ENCODE measurements at regions not wholly inside any gene's neighbourhood (a gene's known extent, or its start where the extent isn't known, plus 50 kb on each side); places are given as distances from the start of the nearest gene placed in this dataset.
"Not testable (repeated sequence)": the region's sequence is repeated elsewhere in the genome, so short reads cannot be mapped to it uniquely, and the experiment has no call there.

DNA sequence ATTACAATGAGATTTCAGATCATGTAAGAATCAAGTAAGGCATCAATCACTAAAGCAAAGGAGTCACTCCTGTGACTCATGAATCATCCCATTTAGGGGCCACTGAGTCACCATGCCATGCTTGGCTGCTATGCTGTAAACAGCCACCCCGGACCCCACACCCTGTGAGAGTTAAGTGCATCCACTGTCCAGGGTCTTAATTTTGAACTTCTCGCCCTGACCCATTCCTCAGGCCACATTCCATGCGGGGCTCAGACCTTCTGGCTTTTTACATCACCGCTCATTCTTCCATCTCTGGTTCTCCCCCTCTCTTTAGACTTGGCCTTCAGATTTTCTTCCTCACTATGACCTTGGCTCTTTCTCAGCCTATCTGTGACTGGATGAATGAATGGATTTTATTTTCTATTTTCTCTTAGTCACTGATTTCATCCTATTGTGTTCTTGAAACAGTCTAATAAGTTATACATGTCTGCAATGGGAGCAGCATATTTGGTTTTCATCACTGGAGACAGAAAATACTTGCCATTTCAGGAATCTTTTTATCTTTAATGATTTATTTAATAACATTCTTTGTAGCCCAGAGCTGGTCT is 239.6 kb downstream of the SKIDA1 start:
- no TSS peak for BruUV-seq (replicated peaks)
- Mint-ChIP-seq H3K27ac (ENCODE audit: unreplicated experiment) (no peak overlapping the region), H3K27me3 (ENCODE audit: unreplicated experiment) (no peaks in the 10 kb centered on the region), H3K36me3 (ENCODE audit: insufficient read depth, unreplicated experiment) (no peaks in the 10 kb centered on the region), H3K4me3 (ENCODE audit: low read depth, unreplicated experiment) (no peak overlapping the region), H3K4me1 (ENCODE audit: low read depth, unreplicated experiment) (peaks cover 28% of the 10 kb centered on the region), H3K9me3 (ENCODE audit: low read depth, unreplicated experiment) (no peaks in the 10 kb centered on the region)
- intact Hi-C loops (cut with micrococcal nuclease; ENCODE audit: unreplicated experiment): loop anchor here (10.0 kb wide), 1 partner anchor 439 kb away; no protein-coding TSS in a partner anchor
- CTCF ChIA-PET: no interaction called here
- TF ChIP-seq, protein P1, sequence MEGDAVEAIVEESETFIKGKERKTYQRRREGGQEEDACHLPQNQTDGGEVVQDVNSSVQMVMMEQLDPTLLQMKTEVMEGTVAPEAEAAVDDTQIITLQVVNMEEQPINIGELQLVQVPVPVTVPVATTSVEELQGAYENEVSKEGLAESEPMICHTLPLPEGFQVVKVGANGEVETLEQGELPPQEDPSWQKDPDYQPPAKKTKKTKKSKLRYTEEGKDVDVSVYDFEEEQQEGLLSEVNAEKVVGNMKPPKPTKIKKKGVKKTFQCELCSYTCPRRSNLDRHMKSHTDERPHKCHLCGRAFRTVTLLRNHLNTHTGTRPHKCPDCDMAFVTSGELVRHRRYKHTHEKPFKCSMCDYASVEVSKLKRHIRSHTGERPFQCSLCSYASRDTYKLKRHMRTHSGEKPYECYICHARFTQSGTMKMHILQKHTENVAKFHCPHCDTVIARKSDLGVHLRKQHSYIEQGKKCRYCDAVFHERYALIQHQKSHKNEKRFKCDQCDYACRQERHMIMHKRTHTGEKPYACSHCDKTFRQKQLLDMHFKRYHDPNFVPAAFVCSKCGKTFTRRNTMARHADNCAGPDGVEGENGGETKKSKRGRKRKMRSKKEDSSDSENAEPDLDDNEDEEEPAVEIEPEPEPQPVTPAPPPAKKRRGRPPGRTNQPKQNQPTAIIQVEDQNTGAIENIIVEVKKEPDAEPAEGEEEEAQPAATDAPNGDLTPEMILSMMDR (IDR thresholded peaks at IDR 0.05; ENCODE audit: unreplicated experiment): no peak
- DNase-seq: no peak

DNA sequence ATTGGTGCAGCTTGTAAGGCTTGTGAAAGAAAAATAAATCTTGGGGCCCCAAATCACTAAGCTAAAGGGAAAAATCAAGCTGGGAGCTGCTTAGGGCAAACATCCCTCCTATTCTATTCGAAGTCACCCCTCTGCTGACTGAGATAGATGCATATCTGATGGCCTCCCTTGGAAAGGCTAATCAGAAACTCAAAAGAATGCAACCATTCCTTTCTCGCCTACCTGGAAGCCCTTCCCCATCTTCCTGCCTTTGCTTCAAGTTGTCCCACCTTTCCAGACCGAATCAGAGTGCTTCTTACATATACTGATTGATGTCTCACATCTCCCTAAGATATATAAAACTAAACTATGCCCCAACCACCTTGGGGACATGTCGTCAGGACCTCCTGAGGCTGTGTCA is 240.3 kb downstream of the SKIDA1 start:
- H3K9me3 Mint-ChIP-seq (ENCODE audit: low read depth, unreplicated experiment): no peaks in the 10 kb centered on the region

DNA sequence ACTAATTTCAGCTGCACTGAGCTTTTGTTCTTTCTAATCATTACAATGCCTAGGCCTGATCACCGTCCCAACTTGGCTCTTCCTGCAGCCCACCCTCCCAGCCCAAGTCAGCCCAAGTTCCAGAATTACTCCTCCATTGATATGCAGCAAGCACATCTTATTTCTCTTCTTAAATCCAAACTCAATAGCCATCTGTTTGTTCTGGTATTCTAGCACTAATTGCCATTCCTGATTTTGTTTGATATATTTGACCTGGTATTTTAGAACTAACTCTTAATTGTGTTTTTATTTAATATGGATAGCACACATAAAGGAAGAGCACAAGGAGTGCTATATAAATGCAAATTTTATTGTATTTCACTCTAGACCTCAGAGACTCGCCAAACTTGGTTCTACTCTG is 241.2 kb downstream of the SKIDA1 start:
- CTCF ChIA-PET: interaction anchor here (0.7 kb wide), 1 partner anchor 66 kb away, joined by 8 read pairs; no protein-coding TSS in a partner anchor
- intact Hi-C loops (cut with micrococcal nuclease; ENCODE audit: unreplicated experiment): loop anchor here (10.0 kb wide), 1 partner anchor 440 kb away; no protein-coding TSS in a partner anchor
- no peaks in the 10 kb centered on the region for H3K27me3 Mint-ChIP-seq (ENCODE audit: unreplicated experiment)
- H3K4me1 Mint-ChIP-seq (ENCODE audit: low read depth, unreplicated experiment): peaks cover 28% of the 10 kb centered on the region
- H3K36me3 Mint-ChIP-seq (ENCODE audit: insufficient read depth, unreplicated experiment): peaks cover 1% of the 10 kb centered on the region
- DNase-seq: no peak
- no TSS peak for BruUV-seq (replicated peaks)
- TF ChIP-seq, protein P1 (IDR thresholded peaks at IDR 0.05; ENCODE audit: unreplicated experiment): no peak
- no peaks in the 10 kb centered on the region for H3K9me3 Mint-ChIP-seq (ENCODE audit: low read depth, unreplicated experiment)
- H3K27ac Mint-ChIP-seq (ENCODE audit: unreplicated experiment): no peak overlapping the region
- no peak overlapping the region for H3K4me3 Mint-ChIP-seq (ENCODE audit: low read depth, unreplicated experiment)

More for the DNA sequence above, 240.3 kb downstream of the SKIDA1 start:
- Mint-ChIP-seq H3K27ac (ENCODE audit: unreplicated experiment) (no peak overlapping the region), H3K4me1 (ENCODE audit: low read depth, unreplicated experiment) (peaks cover 28% of the 10 kb centered on the region), H3K36me3 (ENCODE audit: insufficient read depth, unreplicated experiment) (no peaks in the 10 kb centered on the region), H3K27me3 (ENCODE audit: unreplicated experiment) (no peaks in the 10 kb centered on the region), H3K4me3 (ENCODE audit: low read depth, unreplicated experiment) (no peak overlapping the region)
- BruUV-seq (replicated peaks): no TSS peak
- TF ChIP-seq, protein P1 (IDR thresholded peaks at IDR 0.05; ENCODE audit: unreplicated experiment): no peak
- intact Hi-C loops (cut with micrococcal nuclease; ENCODE audit: unreplicated experiment): loop anchor here (10.0 kb wide), 1 partner anchor 440 kb away; no protein-coding TSS in a partner anchor
- no peak for DNase-seq
- CTCF ChIA-PET: interaction anchor here (0.6 kb wide), 1 partner anchor 52 kb away, joined by 7 read pairs; no protein-coding TSS in a partner anchor

DNA sequence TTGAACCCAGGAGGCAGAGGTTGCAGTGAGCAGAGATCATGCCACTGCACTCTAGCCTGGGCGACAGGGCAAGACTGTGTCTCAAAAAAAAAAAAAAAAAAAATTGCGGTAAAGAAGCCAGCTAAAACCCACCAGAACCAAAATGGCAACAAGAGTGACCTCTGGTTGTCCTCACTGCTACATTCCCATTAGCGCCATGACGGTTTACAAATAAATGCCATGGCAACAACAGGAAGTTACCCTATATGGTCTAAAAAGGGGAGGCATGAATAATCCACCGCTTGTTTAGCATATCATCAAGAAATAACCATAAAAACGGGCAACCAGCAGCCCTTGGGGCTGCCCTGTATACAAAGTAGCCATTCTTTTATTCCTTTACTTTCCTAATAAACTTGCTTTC is 242.4 kb downstream of the SKIDA1 start:
- H3K4me3 Mint-ChIP-seq (ENCODE audit: low read depth, unreplicated experiment); H3K9me3 Mint-ChIP-seq (ENCODE audit: low read depth, unreplicated experiment); H3K36me3 Mint-ChIP-seq (ENCODE audit: insufficient read depth, unreplicated experiment); DNase-seq; H3K27ac Mint-ChIP-seq (ENCODE audit: unreplicated experiment); BruUV-seq (replicated peaks); CTCF ChIA-PET; H3K27me3 Mint-ChIP-seq (ENCODE audit: unreplicated experiment): not testable (repeated sequence)
- intact Hi-C loops (cut with micrococcal nuclease; ENCODE audit: unreplicated experiment): loop anchor here (10.0 kb wide), 1 partner anchor 442 kb away; no protein-coding TSS in a partner anchor
- H3K4me1 Mint-ChIP-seq (ENCODE audit: low read depth, unreplicated experiment): peaks cover 40% of the 10 kb centered on the region
